ENCODE measurements at regions not wholly inside any gene's neighbourhood (a gene's known extent, or its start where the extent isn't known, plus 50 kb on each side); places are given as distances from the start of the nearest gene placed in this dataset.

DNA sequence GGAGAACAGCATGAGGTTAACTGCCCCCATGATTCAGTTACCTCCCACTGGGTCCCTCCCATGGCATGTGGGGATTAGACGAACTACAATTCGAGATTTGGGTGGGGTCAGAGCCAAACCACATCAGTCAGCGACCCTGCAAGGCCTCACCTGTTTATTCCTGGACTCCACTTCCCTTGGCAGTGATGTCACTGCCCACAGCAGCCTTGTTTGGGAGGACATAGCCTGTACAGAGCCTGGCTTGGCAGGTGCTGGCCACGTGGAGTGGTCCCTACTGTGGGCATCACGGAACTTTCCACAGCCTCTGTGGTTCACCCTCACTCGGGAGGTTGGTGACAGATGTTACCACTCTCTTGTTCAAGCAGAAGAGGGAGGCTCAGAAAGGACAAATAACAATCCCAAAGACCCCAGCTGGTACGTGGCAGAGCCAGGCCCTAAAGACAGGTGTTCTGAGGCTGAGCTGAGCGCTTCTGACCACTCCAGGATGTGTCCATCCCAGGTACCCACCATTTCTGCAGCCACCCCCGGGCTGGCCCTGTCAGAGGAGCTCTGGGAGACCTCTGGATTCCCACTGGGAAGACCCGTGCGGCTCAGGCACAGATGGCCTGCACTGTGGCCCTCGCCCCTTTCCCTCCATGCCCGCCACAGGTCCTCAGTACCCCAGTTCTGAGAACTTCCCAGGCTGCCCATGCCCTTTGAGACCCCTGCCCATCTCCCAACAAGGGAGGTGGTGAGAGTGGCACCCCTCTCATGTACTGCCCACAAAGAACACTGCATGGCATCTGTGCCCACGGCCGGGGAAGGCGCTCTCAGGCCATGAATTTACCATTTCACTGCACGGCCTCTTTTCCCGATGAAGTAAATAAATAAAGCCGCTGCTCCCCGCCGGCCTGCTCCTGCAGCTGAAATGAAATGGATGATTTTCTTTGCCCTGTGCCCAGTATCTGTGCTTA lies 605.8 kb downstream of the TBC1D22A start:
- TF ChIP-seq CTCF (IDR thresholded peaks at IDR 0.05): no peak
- DNase-seq (ENCODE audit: low spot score) (no peak), ATAC-seq (ENCODE audit: low FRiP score) (no peak)

- no peak for DNase-seq (ENCODE audit: low spot score)
- ATAC-seq (ENCODE audit: low FRiP score): no peak
- TF ChIP-seq CTCF (IDR thresholded peaks at IDR 0.05): no peak
Observed at GRCh38 chr22:47367107-47367690, 604.7 kb downstream of the TBC1D22A start.

DNA sequence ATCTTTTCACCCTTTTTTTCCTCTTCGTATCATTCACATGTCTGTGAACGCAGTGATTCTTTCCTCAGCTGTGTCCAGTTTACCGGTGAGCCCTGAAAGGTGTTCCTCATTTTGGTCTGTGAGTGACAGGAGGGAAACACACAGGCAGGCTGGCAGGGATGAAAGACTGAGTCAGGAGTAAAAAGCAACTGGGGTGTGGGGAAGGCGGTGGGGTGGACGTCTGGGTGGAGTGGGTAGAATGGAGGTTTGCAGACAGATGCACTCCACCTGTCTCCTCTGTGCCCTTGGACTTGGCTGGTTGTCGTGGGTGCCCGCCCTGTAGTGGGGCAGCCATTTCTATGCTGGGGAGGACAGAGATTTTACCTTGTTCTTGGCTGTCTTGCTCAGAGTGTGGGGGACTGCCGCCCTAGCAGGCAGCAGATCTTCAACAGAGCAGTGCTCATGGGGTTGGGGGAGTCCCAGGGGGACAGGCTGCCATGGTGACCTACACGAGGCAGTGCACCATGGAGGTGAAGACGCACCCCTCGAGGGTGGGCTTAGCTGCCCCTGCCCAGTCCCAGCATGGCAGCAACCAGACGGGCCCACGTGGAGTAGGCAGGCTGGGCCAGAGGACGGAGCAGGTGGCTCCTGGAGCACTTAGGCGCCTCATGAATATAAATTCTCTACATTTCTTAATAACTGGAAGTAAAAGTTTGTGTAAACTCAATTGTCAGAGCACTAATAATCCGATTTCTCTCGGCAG lies 603.7 kb downstream of the TBC1D22A start:
- no peak for ATAC-seq (ENCODE audit: low FRiP score)

DNA sequence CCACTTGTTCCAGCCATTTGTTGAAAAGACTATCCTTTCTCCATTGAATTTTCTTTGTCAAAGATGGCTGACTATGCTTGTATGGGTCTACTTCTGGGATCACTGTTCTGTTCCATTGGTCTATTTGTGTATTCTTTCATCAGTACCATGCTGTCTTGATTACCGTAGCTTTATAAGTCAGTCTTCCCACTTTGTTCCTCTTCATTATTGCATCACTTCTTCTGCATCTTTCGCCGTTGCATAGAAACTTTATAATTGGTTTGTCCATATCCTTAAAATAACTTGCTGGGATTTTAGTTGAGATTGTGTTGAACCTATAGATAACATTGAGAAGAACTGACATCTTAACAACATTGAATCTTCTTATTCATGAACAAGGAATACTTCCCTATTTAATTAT lies 598.8 kb downstream of the TBC1D22A start:
- ATAC-seq (ENCODE audit: low FRiP score) (no peak), DNase-seq (ENCODE audit: low spot score) (no peak)
- no peak for TF ChIP-seq CTCF (IDR thresholded peaks at IDR 0.05)

More for the DNA sequence above, 603.7 kb downstream of the TBC1D22A start:
- DNase-seq (ENCODE audit: low spot score): no peak
- no peak for TF ChIP-seq CTCF (IDR thresholded peaks at IDR 0.05)

- TF ChIP-seq CTCF (IDR thresholded peaks at IDR 0.05): no peak
- DNase-seq (ENCODE audit: low spot score): no peak
Observed at GRCh38 chr22:47357493-47357892, 595.0 kb downstream of the TBC1D22A start.

GRCh38 chr22:47357086-47357485 lies 594.6 kb downstream of the TBC1D22A start:
- ATAC-seq (ENCODE audit: low FRiP score) (no peak), DNase-seq (ENCODE audit: low spot score) (no peak)
- TF ChIP-seq CTCF (IDR thresholded peaks at IDR 0.05): no peak

More at GRCh38 chr22:47357493-47357892, 595.0 kb downstream of the TBC1D22A start:
- ATAC-seq (ENCODE audit: low FRiP score): no peak

Data from omental fat pad (tissue), 3 donors.